ACHN (cell line): ENCODE measurements at regions not wholly inside any gene's neighbourhood (a gene's known extent, or its start where the extent isn't known, plus 50 kb on each side); places are given as distances from the start of the nearest gene placed in this dataset.

ENCODE experiments used
- DNase-seq: peaks from one replicate; pipeline ENCODE4 v3.0.0-alpha.2; 2015
- in situ Hi-C: cut with HindIII; loops from 2 replicates; pipeline ENCODE4 v1.10.0; 2017; ENCODE audit warnings: low sequenced_read_pairs, low pct_ligation_motif_present, low pct_unique_long_range_greater_than_20kb

- DNase-seq = no peak
- in situ Hi-C loops = no loop called here
Observed at GRCh38 chr1:30641572-30642353, 81.6 kb downstream of the MATN1 start.

- in situ Hi-C loops = no loop called here
Observed at GRCh38 chr1:30639881-30640452, 83.4 kb downstream of the MATN1 start.

GRCh38 chr1:30638811-30639210, 84.6 kb downstream of the MATN1 start:
- in situ Hi-C loops = no loop called here
- no peak for DNase-seq

More at GRCh38 chr1:30639881-30640452, 83.4 kb downstream of the MATN1 start:
- no peak for DNase-seq

- DNase-seq = no peak
- in situ Hi-C loops = no loop called here
Observed at GRCh38 chr1:30638086-30638485, 85.3 kb downstream of the MATN1 start.

- DNase-seq = no peak
- in situ Hi-C loops = no loop called here
Observed at GRCh38 chr1:30637183-30637980, 86.0 kb downstream of the MATN1 start.

- no peak for DNase-seq
- in situ Hi-C loops = no loop called here
Observed at GRCh38 chr1:30636621-30637020, 86.8 kb downstream of the MATN1 start.

- in situ Hi-C loops = no loop called here
- no peak for DNase-seq
Observed at GRCh38 chr1:30635391-30635975, 87.9 kb downstream of the MATN1 start.

GRCh38 chr1:30634507-30634906, 88.9 kb downstream of the MATN1 start:
- in situ Hi-C loops = no loop called here
- DNase-seq = no peak

GRCh38 chr1:30633294-30633693, 90.1 kb downstream of the MATN1 start:
- in situ Hi-C loops = no loop called here
- DNase-seq = no peak

- in situ Hi-C loops = no loop called here
- DNase-seq = no peak
Observed at GRCh38 chr1:30632481-30632880, 90.9 kb downstream of the MATN1 start.

- no peak for DNase-seq
- in situ Hi-C loops = no loop called here
Observed at GRCh38 chr1:30631700-30632099, 91.7 kb downstream of the MATN1 start.

- DNase-seq = no peak
- in situ Hi-C loops = no loop called here
Observed at GRCh38 chr1:30629501-30629900, 93.9 kb downstream of the MATN1 start.

- in situ Hi-C loops = no loop called here
- no peak for DNase-seq
Observed at GRCh38 chr1:30627994-30628393, 95.4 kb downstream of the MATN1 start.

- in situ Hi-C loops = no loop called here
- no peak for DNase-seq
Observed at GRCh38 chr1:30627206-30627605, 96.2 kb downstream of the MATN1 start.

GRCh38 chr1:30623431-30623830, 100.0 kb downstream of the MATN1 start:
- in situ Hi-C loops = no loop called here
- no peak for DNase-seq

- in situ Hi-C loops = no loop called here
- DNase-seq = no peak
Observed at GRCh38 chr1:30619619-30620018, 103.8 kb downstream of the MATN1 start.

GRCh38 chr1:30618335-30618747, 105.0 kb downstream of the MATN1 start:
- DNase-seq = no peak
- in situ Hi-C loops = no loop called here

GRCh38 chr1:30616759-30617158, 106.6 kb downstream of the MATN1 start:
- in situ Hi-C loops = no loop called here
- no peak for DNase-seq
